SK-N-SH (cell line): ENCODE measurements at regions not wholly inside any gene's neighbourhood (a gene's known extent, or its start where the extent isn't known, plus 50 kb on each side); places are given as distances from the start of the nearest gene placed in this dataset.

Experiments used
- CTCF ChIP-seq: fragments of 200-600 bp; sonication (generic); IDR thresholded peaks from 2 replicates; pipeline ENCODE4 v1.6.1; 2017; ENCODE audit warnings: antibody characterized with exemption, mild to moderate bottlenecking, moderate library complexity
- FOSL2 ChIP-seq: IDR thresholded peaks from 2 replicates; pipeline ENCODE4 v1.4.0; 2012; ENCODE audit warnings: low read depth, mild to moderate bottlenecking, moderate library complexity, borderline replicate concordance

GRCh38 chr9:19517202-19517942, 108.6 kb downstream of the ACER2 start:
- TF ChIP-seq CTCF: peak; percentile 39
- no peak for TF ChIP-seq FOSL2
